Medulla oblongata (tissue), 1 donor: ENCODE measurements at regions not wholly inside any gene's neighbourhood (a gene's known extent, or its start where the extent isn't known, plus 50 kb on each side); places are given as distances from the start of the nearest gene placed in this dataset.
"Not testable (repeated sequence)": the region's sequence is repeated elsewhere in the genome, so short reads cannot be mapped to it uniquely, and the experiment has no call there.

Experiments
- DNase-seq: peaks from one replicate; pipeline ENCODE4 v3.0.0-alpha.2; 2015; ENCODE audit errors: extremely low spot score

GRCh38 chr2:124967325-124967724, 942.2 kb downstream of the CNTNAP5 start:
- DNase-seq: no peak

GRCh38 chr2:124970030-124970429, 944.9 kb downstream of the CNTNAP5 start:
- peak; percentile 79 for DNase-seq

GRCh38 chr2:124973396-124973795, 948.3 kb downstream of the CNTNAP5 start:
- DNase-seq: no peak

GRCh38 chr2:124975224-124975623, 950.1 kb downstream of the CNTNAP5 start:
- no peak for DNase-seq

- no peak for DNase-seq
Observed at GRCh38 chr2:124975648-124976047, 950.6 kb downstream of the CNTNAP5 start.

GRCh38 chr2:124978597-124978996, 953.5 kb downstream of the CNTNAP5 start:
- no peak for DNase-seq

GRCh38 chr2:124983595-124983994, 958.5 kb downstream of the CNTNAP5 start:
- DNase-seq: no peak

GRCh38 chr2:124985270-124985669, 960.2 kb downstream of the CNTNAP5 start:
- DNase-seq: no peak

GRCh38 chr2:124986136-124986535, 961.0 kb downstream of the CNTNAP5 start:
- DNase-seq: no peak

GRCh38 chr2:124986870-124987269, 961.8 kb downstream of the CNTNAP5 start:
- DNase-seq: not testable (repeated sequence)

GRCh38 chr2:124987436-124987835, 962.3 kb downstream of the CNTNAP5 start:
- not testable (repeated sequence) for DNase-seq

- DNase-seq: no peak
Observed at GRCh38 chr2:124988111-124988510, 963.0 kb downstream of the CNTNAP5 start.

GRCh38 chr2:124988794-124989193, 963.7 kb downstream of the CNTNAP5 start:
- DNase-seq: no peak

- DNase-seq: no peak
Observed at GRCh38 chr2:124993809-124994208, 968.7 kb downstream of the CNTNAP5 start.

GRCh38 chr2:124995185-124995912, 970.3 kb downstream of the CNTNAP5 start:
- no peak for DNase-seq

- no peak for DNase-seq
Observed at GRCh38 chr2:124996406-124996805, 971.3 kb downstream of the CNTNAP5 start.

GRCh38 chr2:124999906-125000305, 974.8 kb downstream of the CNTNAP5 start:
- DNase-seq: no peak

GRCh38 chr2:125004106-125004800, 979.2 kb downstream of the CNTNAP5 start:
- no peak for DNase-seq

GRCh38 chr2:125006676-125007075, 981.6 kb downstream of the CNTNAP5 start:
- DNase-seq: no peak

GRCh38 chr2:125028721-125029120, 1003.6 kb downstream of the CNTNAP5 start:
- DNase-seq: not testable (repeated sequence)

GRCh38 chr2:125033871-125034270, 1008.8 kb downstream of the CNTNAP5 start:
- DNase-seq: no peak

GRCh38 chr2:125037135-125037653, 1012.1 kb downstream of the CNTNAP5 start:
- no peak for DNase-seq

GRCh38 chr2:125041846-125042245, 1016.8 kb downstream of the CNTNAP5 start:
- DNase-seq: no peak
